Left ventricle myocardium superior (tissue), 1 donor: ENCODE measurements at regions not wholly inside any gene's neighbourhood (a gene's known extent, or its start where the extent isn't known, plus 50 kb on each side); places are given as distances from the start of the nearest gene placed in this dataset.

Experiments used
- ATAC-seq: fragments of 200-7000 bp; cut with Tn5 transposase; one replicate; pipeline ENCODE4 v1.9.1; 2020; ENCODE audit warnings: mild to moderate bottlenecking, moderate library complexity
- DNase-seq: peaks from one replicate; pipeline ENCODE4 v3.0.0-alpha.2; 2020
- intact Hi-C: fragments of 100-400 bp; cut with micrococcal nuclease; formaldehyde crosslinking; loops from one replicate; pipeline ENCODE4 v1.11.0; 2022
- donor health status: DM: no; HTN: yes; CAD: no; lungs with severe emphysema.

- no peak for DNase-seq
- intact Hi-C loops: no loop called here
- no peak for ATAC-seq
Measured at GRCh38 chr2:126811101-126811500, 87.6 kb upstream of the TEX51 start.

- ATAC-seq (no peak), DNase-seq (no peak)
- intact Hi-C loops: no loop called here
Measured at GRCh38 chr2:126817172-126817571, 81.5 kb upstream of the TEX51 start.

- intact Hi-C loops: no loop called here
- ATAC-seq: no peak
- DNase-seq: no peak
Measured at GRCh38 chr2:126822115-126822514, 76.6 kb upstream of the TEX51 start.

- no peak for DNase-seq
- no peak for ATAC-seq
- intact Hi-C loops: no loop called here
Measured at GRCh38 chr2:126822921-126823320, 75.8 kb upstream of the TEX51 start.

- DNase-seq (no peak), ATAC-seq (no peak)
- intact Hi-C loops: no loop called here
Measured at GRCh38 chr2:126823951-126824350, 74.7 kb upstream of the TEX51 start.

GRCh38 chr2:126824663-126825062 is 74.0 kb upstream of the TEX51 start:
- no peak for DNase-seq
- intact Hi-C loops: no loop called here
- no peak for ATAC-seq

- intact Hi-C loops: no loop called here
- ATAC-seq (no peak), DNase-seq (no peak)
Measured at GRCh38 chr2:126825316-126825715, 73.4 kb upstream of the TEX51 start.

GRCh38 chr2:126826491-126826890 is 72.2 kb upstream of the TEX51 start:
- no peak for ATAC-seq
- no peak for DNase-seq
- intact Hi-C loops: no loop called here

- intact Hi-C loops: no loop called here
- ATAC-seq: no peak
- no peak for DNase-seq
Measured at GRCh38 chr2:126827371-126827770, 71.3 kb upstream of the TEX51 start.

GRCh38 chr2:126828051-126828450 is 70.6 kb upstream of the TEX51 start:
- no peak for ATAC-seq
- intact Hi-C loops: no loop called here

GRCh38 chr2:126828491-126828890 is 70.2 kb upstream of the TEX51 start:
- intact Hi-C loops: no loop called here
- ATAC-seq (no peak), DNase-seq (no peak)

More at GRCh38 chr2:126828051-126828450, 70.6 kb upstream of the TEX51 start:
- DNase-seq: no peak

GRCh38 chr2:126831234-126832005 is 67.3 kb upstream of the TEX51 start:
- intact Hi-C loops: no loop called here
- ATAC-seq: no peak
- DNase-seq: no peak

- intact Hi-C loops: no loop called here
- no peak for ATAC-seq
- no peak for DNase-seq
Measured at GRCh38 chr2:126832014-126832413, 66.7 kb upstream of the TEX51 start.

GRCh38 chr2:126832757-126833156 is 65.9 kb upstream of the TEX51 start:
- intact Hi-C loops: no loop called here
- DNase-seq (no peak), ATAC-seq (no peak)

- DNase-seq (no peak), ATAC-seq (no peak)
- intact Hi-C loops: no loop called here
Measured at GRCh38 chr2:126834006-126834659, 64.6 kb upstream of the TEX51 start.

GRCh38 chr2:126835261-126835660 is 63.4 kb upstream of the TEX51 start:
- ATAC-seq (no peak), DNase-seq (no peak)
- intact Hi-C loops: no loop called here

- DNase-seq: no peak
- no peak for ATAC-seq
- intact Hi-C loops: no loop called here
Measured at GRCh38 chr2:126835831-126836230, 62.9 kb upstream of the TEX51 start.

- intact Hi-C loops: no loop called here
- DNase-seq (no peak), ATAC-seq (no peak)
Measured at GRCh38 chr2:126836761-126837679, 61.7 kb upstream of the TEX51 start.

GRCh38 chr2:126837966-126838715 is 60.5 kb upstream of the TEX51 start:
- intact Hi-C loops: no loop called here
- ATAC-seq: no peak
- DNase-seq: no peak

GRCh38 chr2:126838716-126838985 is 60.0 kb upstream of the TEX51 start:
- DNase-seq: no peak
- intact Hi-C loops: no loop called here
- no peak for ATAC-seq
